ENCODE measurements at regions not wholly inside any gene's neighbourhood (a gene's known extent, or its start where the extent isn't known, plus 50 kb on each side); places are given as distances from the start of the nearest gene placed in this dataset.
A peak's percentile ranks its signal among the peaks of the same experiment; 100 is the strongest.

GRCh38 chr12:60100160-60100559, 504.3 kb downstream of the SLC16A7 start:
- no peak for FAIRE-seq
- CTCF ChIA-PET (ENCODE audit: low intra/inter-chr PET ratio) = no interaction called here
- H3K9me3 ChIP-seq (replicated peaks; ENCODE audit: control insufficient read depth, insufficient read depth, low read depth, low read length) = no peaks in the 10 kb centered on the region; the same call in 1 of the 2 replicates
- H3K79me2 ChIP-seq (ENCODE audit: control insufficient read depth, insufficient read depth, low read length) = no peaks in the 10 kb centered on the region
- no TSS peak for BruUV-seq (replicated peaks)
- peak overlapping the region; percentile 16; the same call in 1 of the 2 replicates for H2AFZ ChIP-seq (ENCODE audit: low read depth, low read length)
- no peak overlapping the region for H3K4me3 ChIP-seq
- no peaks in the 10 kb centered on the region for H3K4me1 ChIP-seq (replicated peaks in 1 of 2; ENCODE audit: control insufficient read depth in 2 of 2, insufficient read depth in 2 of 2, low read length in 2 of 2)
- no peaks in the 10 kb centered on the region for H3K9me1 ChIP-seq (ENCODE audit: control insufficient read depth, insufficient read depth, low read length)
- in situ Hi-C loops (cut with MboI) (no loop called here), intact Hi-C loops (cut with micrococcal nuclease) (loop anchor here (10.0 kb wide), 1 partner anchor 1905 kb away; no protein-coding TSS in a partner anchor)
- H3K36me3 ChIP-seq (ENCODE audit: control insufficient read depth, insufficient read depth, low read length) = no peaks in the 10 kb centered on the region
- H3K4me2 ChIP-seq (ENCODE audit: insufficient read depth, low read length) = no peak overlapping the region
- no peak overlapping the region for H3K9ac ChIP-seq (ENCODE audit: insufficient read depth in 1 of 2, low read depth in 2 of 2, low read length in 2 of 2)
- no peak for ATAC-seq
- H4K20me1 ChIP-seq (replicated peaks; ENCODE audit: control insufficient read depth, insufficient read depth, low read length) = no peaks in the 10 kb centered on the region
- DNase-seq (ENCODE audit: extremely low read depth in 1 of 4, low spot score in 3 of 4) = no peak
- H3K27me3 ChIP-seq (ENCODE audit: control insufficient read depth in 2 of 2, insufficient read depth in 2 of 2, low read length in 2 of 2) = no peaks in the 10 kb centered on the region
- WGBS (ENCODE audit: insufficient coverage, low coverage, missing lambda C conversion rate) = 6% methylated on average over 1 of the region's 1 CpG
- no peak overlapping the region for H3K27ac ChIP-seq (ENCODE audit: extremely low read depth, low read depth, low read length)
- POLR2A ChIA-PET = no interaction called here
- TF ChIP-seq IRF9 (tag; IDR thresholded peaks at IDR 0.05) (no peak), NFXL1 (CRISPR knock-in tag; IDR thresholded peaks at IDR 0.05) (no peak), CREB3 (tag; conservative IDR thresholded peaks at IDR 0.05; ENCODE audit: low read depth) (no peak), MTA2 (IDR thresholded peaks at IDR 0.05; ENCODE audit: low read depth) (no peak), FOXJ3 (CRISPR knock-in tag; IDR thresholded peaks at IDR 0.05) (no peak), ZNF175 (CRISPR knock-in tag; IDR thresholded peaks at IDR 0.05; ENCODE audit: low read depth) (no peak), ATF6 (CRISPR knock-in tag; IDR thresholded peaks at IDR 0.05) (no peak), CREB3L1 (IDR thresholded peaks at IDR 0.05; ENCODE audit: borderline replicate concordance, low read depth) (no peak), ETS1 (conservative IDR thresholded peaks at IDR 0.05; ENCODE audit: control insufficient read depth, low read depth, low read length) (no peak)

All from K562 (cell line).